ENCODE measurements at regions not wholly inside any gene's neighbourhood (a gene's known extent, or its start where the extent isn't known, plus 50 kb on each side); places are given as distances from the start of the nearest gene placed in this dataset.

GRCh38 chr2:183798535-183798934 lies 674.3 kb downstream of the NUP35 start:
- Histone ChIP-seq H3K9ac (ENCODE audit: low read length) (no peak overlapping the region), H3F3A (ENCODE audit: insufficient read depth, low read length) (no peaks in the 10 kb centered on the region), H3K4me1 (ENCODE audit: insufficient read depth, low read length, severe bottlenecking) (no peaks in the 10 kb centered on the region), H3K79me2 (ENCODE audit: insufficient read depth, low read length) (no peaks in the 10 kb centered on the region), H3K27me3 (ENCODE audit: insufficient read depth, low read length) (no peaks in the 10 kb centered on the region), H3K9me3 (ENCODE audit: low read length) (no peaks in the 10 kb centered on the region), H3K9me2 (ENCODE audit: low read depth, low read length) (no peaks in the 10 kb centered on the region), H3K4me2 (ENCODE audit: low read length) (no peak overlapping the region), H2AFZ (ENCODE audit: low read length) (no peak overlapping the region), H3K36me3 (ENCODE audit: insufficient read depth, low read length) (no peaks in the 10 kb centered on the region), H4K20me1 (ENCODE audit: insufficient read depth, low read length) (no peaks in the 10 kb centered on the region), H3K4me3 (ENCODE audit: low read depth, low read length, poor library complexity, severe bottlenecking) (no peak overlapping the region), H3K27ac (ENCODE audit: low read depth, low read length, poor library complexity, severe bottlenecking) (no peak overlapping the region)
- TF ChIP-seq CTCF (IDR thresholded peaks at IDR 0.05; ENCODE audit: low read length) (no peak), EZH2 (IDR thresholded peaks at IDR 0.05; ENCODE audit: borderline replicate concordance, low read length) (no peak)

- no peaks in the 10 kb centered on the region for H3K27me3 ChIP-seq (ENCODE audit: insufficient read depth, low read length)
- no peak overlapping the region for H3K9ac ChIP-seq (ENCODE audit: low read length)
- no peaks in the 10 kb centered on the region for H3K9me3 ChIP-seq (ENCODE audit: low read length)
- no peaks in the 10 kb centered on the region for H3K79me2 ChIP-seq (ENCODE audit: insufficient read depth, low read length)
- H2AFZ ChIP-seq (ENCODE audit: low read length), result no peak overlapping the region
- H3K36me3 ChIP-seq (ENCODE audit: insufficient read depth, low read length), result no peaks in the 10 kb centered on the region
- H3K4me3 ChIP-seq (ENCODE audit: low read depth, low read length, poor library complexity, severe bottlenecking), result no peak overlapping the region
- no peak overlapping the region for H3K27ac ChIP-seq (ENCODE audit: low read depth, low read length, poor library complexity, severe bottlenecking)
- TF ChIP-seq CTCF (IDR thresholded peaks at IDR 0.05; ENCODE audit: low read length), result no peak
- no peak for TF ChIP-seq EZH2 (IDR thresholded peaks at IDR 0.05; ENCODE audit: borderline replicate concordance, low read length)
- no peaks in the 10 kb centered on the region for H4K20me1 ChIP-seq (ENCODE audit: insufficient read depth, low read length)
- no peaks in the 10 kb centered on the region for H3K4me1 ChIP-seq (ENCODE audit: insufficient read depth, low read length, severe bottlenecking)
- no peaks in the 10 kb centered on the region for H3K9me2 ChIP-seq (ENCODE audit: low read depth, low read length)
- no peak overlapping the region for H3K4me2 ChIP-seq (ENCODE audit: low read length)
- H3F3A ChIP-seq (ENCODE audit: insufficient read depth, low read length), result no peaks in the 10 kb centered on the region
These were observed 675.5 kb downstream of the NUP35 start for GRCh38 chr2:183799761-183800160.

GRCh38 chr2:183803596-183803995 lies 679.4 kb downstream of the NUP35 start:
- TF ChIP-seq EZH2 (IDR thresholded peaks at IDR 0.05; ENCODE audit: borderline replicate concordance, low read length) (no peak), CTCF (IDR thresholded peaks at IDR 0.05; ENCODE audit: low read length) (no peak)
- H4K20me1 ChIP-seq (ENCODE audit: insufficient read depth, low read length), result no peaks in the 10 kb centered on the region
- H3K4me3 ChIP-seq (ENCODE audit: low read depth, low read length, poor library complexity, severe bottlenecking), result no peak overlapping the region

More at GRCh38 chr2:183803596-183803995, 679.4 kb downstream of the NUP35 start:
- H3K4me1 ChIP-seq (ENCODE audit: insufficient read depth, low read length, severe bottlenecking), result no peaks in the 10 kb centered on the region
- H3K27me3 ChIP-seq (ENCODE audit: insufficient read depth, low read length), result no peaks in the 10 kb centered on the region
- no peaks in the 10 kb centered on the region for H3K9me3 ChIP-seq (ENCODE audit: low read length)
- no peaks in the 10 kb centered on the region for H3K36me3 ChIP-seq (ENCODE audit: insufficient read depth, low read length)
- H3K9ac ChIP-seq (ENCODE audit: low read length), result no peak overlapping the region
- no peak overlapping the region for H3K27ac ChIP-seq (ENCODE audit: low read depth, low read length, poor library complexity, severe bottlenecking)
- H2AFZ ChIP-seq (ENCODE audit: low read length), result no peak overlapping the region
- H3F3A ChIP-seq (ENCODE audit: insufficient read depth, low read length), result no peaks in the 10 kb centered on the region
- H3K79me2 ChIP-seq (ENCODE audit: insufficient read depth, low read length), result no peaks in the 10 kb centered on the region
- no peaks in the 10 kb centered on the region for H3K9me2 ChIP-seq (ENCODE audit: low read depth, low read length)
- no peak overlapping the region for H3K4me2 ChIP-seq (ENCODE audit: low read length)

All from OCI-LY1 (cell line).